NCI-H446 (cell line): ENCODE measurements at regions not wholly inside any gene's neighbourhood (a gene's known extent, or its start where the extent isn't known, plus 50 kb on each side); places are given as distances from the start of the nearest gene placed in this dataset.

ENCODE experiments used
- DNase-seq, 2 experiments: peaks; one replicate each; lab custom pipeline; 2025; lab: John Stamatoyannopoulos, UW

GRCh38 chr5:7955476-7955875, 86.5 kb downstream of the MTRR start:
- DNase-seq: no peak

DNA sequence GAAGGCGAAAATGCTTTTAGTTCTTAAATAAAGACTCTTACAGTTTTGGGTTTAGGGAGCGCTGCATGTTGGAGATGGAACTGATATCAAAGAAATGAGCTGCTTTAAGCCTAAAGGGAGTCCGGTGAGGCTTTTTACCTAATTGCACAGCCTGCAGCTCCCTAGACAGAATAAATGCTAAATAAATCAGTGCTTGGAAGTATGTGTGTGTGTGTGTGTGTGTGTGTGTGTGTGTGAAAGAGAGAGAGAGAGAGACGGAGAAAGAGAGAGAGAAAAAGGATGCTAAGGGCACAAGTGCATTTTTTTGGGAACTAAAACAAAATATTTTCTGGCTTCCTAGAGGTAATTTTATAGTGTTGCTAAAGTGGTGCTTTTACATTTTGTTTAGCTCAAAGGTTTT, 88.4 kb downstream of the MTRR start:
- DNase-seq: no peak

DNA sequence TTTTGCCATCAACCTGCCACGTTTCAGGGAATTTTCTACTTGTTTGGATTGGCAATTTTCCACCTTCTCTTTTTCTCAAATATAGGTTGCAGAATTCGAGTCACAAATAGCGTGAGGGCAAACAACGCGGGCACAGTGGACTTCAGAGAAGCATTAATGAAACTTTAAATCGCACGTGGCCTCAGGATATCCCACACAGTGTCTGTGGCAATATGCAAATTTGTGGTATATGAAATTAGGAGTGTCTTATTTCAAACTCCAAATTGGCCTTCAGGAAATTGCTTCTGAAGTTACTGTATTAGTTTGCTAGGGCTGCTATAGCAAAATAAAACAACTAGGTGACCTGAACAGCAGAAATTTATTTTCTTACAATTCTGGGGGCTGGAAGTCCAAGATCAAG, 91.2 kb downstream of the MTRR start:
- no peak for DNase-seq

DNA sequence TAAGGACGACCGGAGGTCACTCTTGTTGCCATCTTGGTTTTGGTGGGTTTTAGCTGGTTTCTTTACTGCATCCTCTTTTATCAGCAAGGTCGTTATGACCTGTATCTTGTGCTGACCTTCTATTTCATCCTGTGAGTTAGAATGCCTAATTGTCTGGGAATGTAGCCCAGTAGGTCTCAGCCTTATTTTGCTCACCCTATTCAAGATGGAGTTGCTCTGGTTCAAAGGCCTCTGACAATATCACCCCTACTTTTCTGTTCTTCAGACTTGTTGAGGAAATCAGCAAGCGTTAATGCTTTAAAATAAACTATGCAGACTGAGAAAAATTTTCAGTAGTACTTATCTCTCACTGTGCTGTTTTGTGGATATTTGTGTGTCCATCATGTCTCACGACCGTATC, 92.6 kb downstream of the MTRR start:
- no peak for DNase-seq

GRCh38 chr5:7970816-7971215, 101.9 kb downstream of the MTRR start:
- no peak for DNase-seq

GRCh38 chr5:7976411-7977190, 107.7 kb downstream of the MTRR start:
- no peak for DNase-seq

- no peak for DNase-seq
These were observed 109.2 kb downstream of the MTRR start for GRCh38 chr5:7978114-7978513.

DNA sequence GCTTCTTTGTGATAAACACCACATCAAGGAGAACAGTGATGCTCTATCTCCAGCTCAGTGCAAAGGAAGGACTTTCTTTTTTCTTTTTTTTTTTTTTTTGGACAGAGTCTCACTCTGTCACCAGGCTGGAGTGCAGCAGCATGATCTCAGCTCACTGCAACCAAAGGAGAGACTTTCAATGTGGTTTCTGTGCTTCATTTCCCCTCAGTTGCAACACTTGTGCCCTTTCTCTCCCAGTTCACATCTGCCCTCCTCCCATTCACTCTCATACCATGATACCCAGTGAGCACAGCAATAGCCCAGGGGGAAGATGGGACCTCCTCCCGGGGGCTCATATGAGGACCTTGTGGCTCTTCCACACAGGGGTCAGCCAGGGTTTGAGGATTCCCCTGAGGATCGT, 110.0 kb downstream of the MTRR start:
- no peak for DNase-seq

GRCh38 chr5:7980881-7981280, 111.9 kb downstream of the MTRR start:
- no peak for DNase-seq

- no peak for DNase-seq
These were observed 114.5 kb downstream of the MTRR start for GRCh38 chr5:7983433-7983832.

- DNase-seq: no peak
These were observed 122.3 kb downstream of the MTRR start for GRCh38 chr5:7991125-7991821.

- DNase-seq: no peak
These were observed 126.8 kb downstream of the MTRR start for GRCh38 chr5:7995688-7996294.

DNA sequence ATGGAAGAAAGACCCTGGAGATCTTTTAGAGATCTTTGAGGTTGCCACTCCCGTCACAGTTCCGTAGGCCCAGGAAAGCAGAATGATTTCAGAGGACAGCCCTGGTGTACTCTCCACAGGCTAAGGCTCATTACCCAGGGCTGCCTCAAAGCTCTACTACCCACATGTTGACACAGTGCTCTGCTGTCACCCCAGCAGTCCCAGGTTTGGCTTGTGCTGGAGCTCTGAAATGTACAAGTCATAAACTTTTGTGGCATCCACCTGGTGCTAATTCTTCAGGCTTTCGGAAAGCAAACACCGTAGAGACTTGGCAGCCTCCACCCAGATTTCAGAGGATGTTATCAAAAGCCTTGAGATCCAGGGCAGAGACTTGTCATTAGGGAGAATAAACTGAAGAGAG, 136.5 kb downstream of the MTRR start:
- no peak for DNase-seq

GRCh38 chr5:8012131-8012977, 143.4 kb downstream of the MTRR start:
- DNase-seq: no peak

DNA sequence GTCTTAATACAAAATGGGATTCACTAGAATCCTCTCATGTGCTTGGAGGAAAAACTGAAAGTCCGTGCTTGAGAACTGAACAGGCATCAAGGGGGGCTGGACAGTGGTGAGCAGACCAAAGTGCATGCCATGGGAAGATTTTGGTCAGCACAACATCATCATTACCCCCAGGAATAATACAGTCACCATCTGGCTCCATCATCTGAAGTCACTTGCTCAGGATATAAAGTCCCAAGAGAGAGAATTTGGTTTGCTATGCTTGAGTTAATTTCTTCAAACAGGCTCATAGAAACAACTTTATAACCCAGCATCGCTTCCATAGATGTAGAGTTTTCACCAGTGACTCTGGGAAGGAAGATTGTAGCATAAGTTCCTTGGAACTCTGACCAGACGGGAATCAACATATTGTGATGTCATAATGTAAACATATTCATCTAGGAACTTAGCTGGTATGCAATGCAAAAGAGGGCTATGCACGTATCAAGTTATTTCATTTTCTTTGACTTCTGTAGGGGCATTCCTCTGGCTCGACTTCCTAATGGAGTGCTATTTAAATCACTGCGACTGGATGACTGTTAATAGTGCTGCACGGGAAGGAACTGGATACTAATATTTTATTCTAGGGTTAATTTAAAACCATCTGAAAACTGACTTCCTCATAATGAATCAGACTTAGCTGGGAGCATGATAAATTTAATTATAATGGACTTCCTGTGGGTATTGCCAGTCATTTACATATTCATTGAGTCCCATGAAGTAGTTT, 145.2 kb downstream of the MTRR start:
- no peak for DNase-seq

GRCh38 chr5:8019719-8020218, 150.8 kb downstream of the MTRR start:
- no peak for DNase-seq

DNA sequence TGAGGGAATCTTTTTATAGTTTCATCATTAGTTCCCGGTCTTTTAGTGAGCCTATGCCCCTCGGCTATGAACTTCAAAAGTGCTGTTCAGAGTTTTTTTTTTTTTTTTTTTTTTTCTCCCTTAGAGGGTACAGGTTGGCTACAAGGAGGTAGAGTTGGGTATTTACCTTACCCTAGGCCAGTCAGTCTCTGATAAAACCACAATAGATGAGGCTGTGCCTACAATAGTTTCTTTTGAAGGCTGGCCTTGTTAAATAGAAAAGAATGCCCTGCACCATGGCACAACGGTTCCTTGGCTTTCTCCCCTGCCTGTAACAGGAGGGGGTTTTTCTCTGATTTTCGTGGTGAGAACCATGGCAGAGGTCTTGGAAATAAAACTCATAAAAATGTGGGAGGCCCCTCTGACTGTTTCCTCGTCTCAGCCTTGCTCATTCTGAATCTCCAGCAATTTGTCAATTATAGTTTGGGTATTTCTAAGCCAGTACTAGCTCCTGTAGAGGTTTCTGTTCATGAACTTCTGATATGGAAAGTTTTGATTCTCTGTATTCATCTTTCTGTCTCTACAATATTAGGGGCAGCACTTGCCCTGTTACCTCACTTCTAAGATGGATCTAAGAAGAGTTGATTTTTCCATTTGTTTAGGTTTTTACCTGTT, 152.0 kb downstream of the MTRR start:
- no peak for DNase-seq

GRCh38 chr5:8028243-8028642, 159.3 kb downstream of the MTRR start:
- DNase-seq: no peak

- DNase-seq: no peak
These were observed 164.3 kb downstream of the MTRR start for GRCh38 chr5:8033261-8033660.

- no peak for DNase-seq
These were observed 165.9 kb downstream of the MTRR start for GRCh38 chr5:8034852-8035251.

- DNase-seq: no peak
These were observed 180.0 kb downstream of the MTRR start for GRCh38 chr5:8048920-8049319.
